Neural cell (in vitro differentiated cells): ENCODE measurements at regions not wholly inside any gene's neighbourhood (a gene's known extent, or its start where the extent isn't known, plus 50 kb on each side); places are given as distances from the start of the nearest gene placed in this dataset.

Experiments used
- H2AFZ ChIP-seq: fragments of 200-600, 300-800 bp; sonication (generic), shearing (Covaris generic); 2 replicates; pipeline ENCODE4 v1.6.0; 2014; ENCODE audit warnings: low read depth, mild to moderate bottlenecking, antibody characterized with exemption, low read length, moderate library complexity
- H3F3A ChIP-seq: fragments of 200-600 bp; shearing (Covaris generic); 2 replicates; pipeline ENCODE4 v1.6.1; 2016; ENCODE audit warnings: mild to moderate bottlenecking, moderate library complexity, mixed read lengths, antibody characterized with exemption, low read length; ENCODE audit not compliant: insufficient read depth, poor library complexity, severe bottlenecking
- H3K27ac ChIP-seq: fragments of 200-600, 300-800 bp; sonication (generic), shearing (Covaris generic); 2 replicates; pipeline ENCODE4 v1.5.1; 2014; ENCODE audit warnings: mild to moderate bottlenecking, low read length, moderate library complexity
- H3K27me3 ChIP-seq: fragments of 300-800, 200-600 bp; sonication (generic), shearing (Covaris generic); 2 replicates; pipeline ENCODE4 v1.6.0; 2014; ENCODE audit warnings: mild to moderate bottlenecking, low read depth, low read length, moderate library complexity; ENCODE audit not compliant: insufficient read depth
- H3K36me3 ChIP-seq: fragments of 300-800, 200-600 bp; sonication (generic), shearing (Covaris generic); 2 replicates; pipeline ENCODE4 v1.5.1; 2014; ENCODE audit warnings: mild to moderate bottlenecking, antibody characterized with exemption, low read length, moderate library complexity; ENCODE audit not compliant: insufficient read depth
- H3K4me2 ChIP-seq: fragments of 300-800, 200-600 bp; sonication (generic), shearing (Covaris generic); 2 replicates; pipeline ENCODE4 v1.6.0; 2014; ENCODE audit warnings: mild to moderate bottlenecking, low read length
- H3K4me3 ChIP-seq: fragments of 300-800, 200-600 bp; sonication (generic), shearing (Covaris generic); 2 replicates; pipeline ENCODE4 v1.5.1; 2014; ENCODE audit warnings: mild to moderate bottlenecking, low read length, moderate library complexity
- H3K79me2 ChIP-seq: fragments of 200-600 bp; shearing (Covaris generic); replicated peaks from 2 replicates; pipeline ENCODE4 v1.6.0; 2014; ENCODE audit warnings: mild to moderate bottlenecking, low read length, moderate library complexity; ENCODE audit not compliant: insufficient read depth
- H3K9ac ChIP-seq: fragments of 300-800, 200-600 bp; sonication (generic), shearing (Covaris generic); 2 replicates; pipeline ENCODE4 v1.6.1; 2016; ENCODE audit warnings: mild to moderate bottlenecking, low read length, mixed read lengths
- H3K9me2 ChIP-seq: fragments of 200-600 bp; shearing (Covaris generic); 2 replicates; pipeline ENCODE4 v1.6.1; 2016; ENCODE audit warnings: mild to moderate bottlenecking, low read length, mixed read lengths; ENCODE audit not compliant: insufficient read depth
- H3K9me3 ChIP-seq: fragments of 200-600, 300-800 bp; sonication (generic), shearing (Covaris generic); 2 replicates; pipeline ENCODE4 v1.6.1; 2016; ENCODE audit warnings: mild to moderate bottlenecking, mixed run types, low read length, moderate library complexity, mixed read lengths
- H4K20me1 ChIP-seq: fragments of 200-600 bp; shearing (Covaris generic); 2 replicates; pipeline ENCODE4 v1.6.1; 2016; ENCODE audit warnings: mild to moderate bottlenecking, mixed run types; ENCODE audit not compliant: insufficient read depth
- EP300 ChIP-seq: fragments of 450-650 bp; conservative IDR thresholded peaks from 2 replicates; pipeline ENCODE4 v1.6.1; 2014; ENCODE audit warnings: antibody characterized with exemption, mild to moderate bottlenecking, moderate library complexity; ENCODE audit not compliant: poor library complexity, severe bottlenecking
- MXI1 ChIP-seq: fragments of 450-650 bp; conservative IDR thresholded peaks from 2 replicates; pipeline ENCODE4 v1.6.1; 2014; ENCODE audit warnings: antibody characterized with exemption, mild to moderate bottlenecking; ENCODE audit not compliant: poor library complexity, severe bottlenecking
- RAD21 ChIP-seq: fragments of 450-650 bp; conservative IDR thresholded peaks from 2 replicates; pipeline ENCODE4 v1.6.1; 2014; ENCODE audit warnings: antibody characterized with exemption, mild to moderate bottlenecking, moderate library complexity
- SMC3 ChIP-seq: fragments of 450-650 bp; conservative IDR thresholded peaks from 2 replicates; pipeline ENCODE4 v1.6.1; 2014; ENCODE audit warnings: antibody characterized with exemption, mild to moderate bottlenecking, moderate library complexity; ENCODE audit not compliant: poor library complexity
- TAF1 ChIP-seq: IDR thresholded peaks from 2 replicates; pipeline ENCODE4 v1.6.1; 2012; ENCODE audit warnings: low read depth
- TF ChIP-seq, protein P1 (sequence below): IDR thresholded peaks from 2 replicates; pipeline ENCODE4 v1.6.1; 2012; ENCODE audit warnings: borderline replicate concordance
- TF ChIP-seq, protein P2 (sequence below): fragments of 450-650 bp; IDR thresholded peaks from 2 replicates; pipeline ENCODE4 v1.5.1; 2014; ENCODE audit warnings: antibody characterized with exemption, mild to moderate bottlenecking, moderate library complexity; ENCODE audit not compliant: poor library complexity, severe bottlenecking

DNA sequence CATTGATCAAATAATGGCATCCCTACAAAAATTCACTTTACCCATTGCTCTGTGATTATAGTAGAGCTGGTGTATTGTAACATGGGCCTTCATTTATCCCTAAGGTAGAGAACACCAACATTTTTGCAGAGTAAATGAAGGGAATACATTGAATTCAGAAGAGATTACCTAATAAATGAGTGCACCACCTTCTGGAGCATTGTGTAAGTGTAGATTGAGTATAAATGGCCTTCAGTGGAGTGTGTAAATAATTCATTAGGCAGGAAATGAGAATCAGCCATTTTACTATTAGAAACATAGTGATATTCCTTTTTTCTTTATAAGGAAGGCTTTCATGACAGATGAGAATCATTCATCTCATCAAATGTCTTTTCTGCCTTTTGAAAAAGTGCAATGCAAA lies 155.8 kb downstream of the FAM47B start:
- Histone ChIP-seq H3K9me3 (no peaks in the 10 kb centered on the region), H3K4me3 (no peak overlapping the region), H3K4me2 (no peak overlapping the region), H4K20me1 (no peaks in the 10 kb centered on the region), H3K27ac (peak overlapping the region; percentile 47), H3F3A (no peaks in the 10 kb centered on the region), H3K79me2 (no peaks in the 10 kb centered on the region), H3K36me3 (no peaks in the 10 kb centered on the region), H3K9me2 (no peaks in the 10 kb centered on the region), H3K27me3 (no peaks in the 10 kb centered on the region), H2AFZ (no peak overlapping the region), H3K9ac (no peak overlapping the region)
- TF ChIP-seq, protein P1, sequence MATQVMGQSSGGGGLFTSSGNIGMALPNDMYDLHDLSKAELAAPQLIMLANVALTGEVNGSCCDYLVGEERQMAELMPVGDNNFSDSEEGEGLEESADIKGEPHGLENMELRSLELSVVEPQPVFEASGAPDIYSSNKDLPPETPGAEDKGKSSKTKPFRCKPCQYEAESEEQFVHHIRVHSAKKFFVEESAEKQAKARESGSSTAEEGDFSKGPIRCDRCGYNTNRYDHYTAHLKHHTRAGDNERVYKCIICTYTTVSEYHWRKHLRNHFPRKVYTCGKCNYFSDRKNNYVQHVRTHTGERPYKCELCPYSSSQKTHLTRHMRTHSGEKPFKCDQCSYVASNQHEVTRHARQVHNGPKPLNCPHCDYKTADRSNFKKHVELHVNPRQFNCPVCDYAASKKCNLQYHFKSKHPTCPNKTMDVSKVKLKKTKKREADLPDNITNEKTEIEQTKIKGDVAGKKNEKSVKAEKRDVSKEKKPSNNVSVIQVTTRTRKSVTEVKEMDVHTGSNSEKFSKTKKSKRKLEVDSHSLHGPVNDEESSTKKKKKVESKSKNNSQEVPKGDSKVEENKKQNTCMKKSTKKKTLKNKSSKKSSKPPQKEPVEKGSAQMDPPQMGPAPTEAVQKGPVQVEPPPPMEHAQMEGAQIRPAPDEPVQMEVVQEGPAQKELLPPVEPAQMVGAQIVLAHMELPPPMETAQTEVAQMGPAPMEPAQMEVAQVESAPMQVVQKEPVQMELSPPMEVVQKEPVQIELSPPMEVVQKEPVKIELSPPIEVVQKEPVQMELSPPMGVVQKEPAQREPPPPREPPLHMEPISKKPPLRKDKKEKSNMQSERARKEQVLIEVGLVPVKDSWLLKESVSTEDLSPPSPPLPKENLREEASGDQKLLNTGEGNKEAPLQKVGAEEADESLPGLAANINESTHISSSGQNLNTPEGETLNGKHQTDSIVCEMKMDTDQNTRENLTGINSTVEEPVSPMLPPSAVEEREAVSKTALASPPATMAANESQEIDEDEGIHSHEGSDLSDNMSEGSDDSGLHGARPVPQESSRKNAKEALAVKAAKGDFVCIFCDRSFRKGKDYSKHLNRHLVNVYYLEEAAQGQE, result no peak
- TF ChIP-seq SMC3, result no peak
- no peak for TF ChIP-seq MXI1
- TF ChIP-seq, protein P2, sequence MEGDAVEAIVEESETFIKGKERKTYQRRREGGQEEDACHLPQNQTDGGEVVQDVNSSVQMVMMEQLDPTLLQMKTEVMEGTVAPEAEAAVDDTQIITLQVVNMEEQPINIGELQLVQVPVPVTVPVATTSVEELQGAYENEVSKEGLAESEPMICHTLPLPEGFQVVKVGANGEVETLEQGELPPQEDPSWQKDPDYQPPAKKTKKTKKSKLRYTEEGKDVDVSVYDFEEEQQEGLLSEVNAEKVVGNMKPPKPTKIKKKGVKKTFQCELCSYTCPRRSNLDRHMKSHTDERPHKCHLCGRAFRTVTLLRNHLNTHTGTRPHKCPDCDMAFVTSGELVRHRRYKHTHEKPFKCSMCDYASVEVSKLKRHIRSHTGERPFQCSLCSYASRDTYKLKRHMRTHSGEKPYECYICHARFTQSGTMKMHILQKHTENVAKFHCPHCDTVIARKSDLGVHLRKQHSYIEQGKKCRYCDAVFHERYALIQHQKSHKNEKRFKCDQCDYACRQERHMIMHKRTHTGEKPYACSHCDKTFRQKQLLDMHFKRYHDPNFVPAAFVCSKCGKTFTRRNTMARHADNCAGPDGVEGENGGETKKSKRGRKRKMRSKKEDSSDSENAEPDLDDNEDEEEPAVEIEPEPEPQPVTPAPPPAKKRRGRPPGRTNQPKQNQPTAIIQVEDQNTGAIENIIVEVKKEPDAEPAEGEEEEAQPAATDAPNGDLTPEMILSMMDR, result peak; percentile 46
- TF ChIP-seq EP300, result no peak
- no peak for TF ChIP-seq TAF1
- no peak for TF ChIP-seq RAD21

DNA sequence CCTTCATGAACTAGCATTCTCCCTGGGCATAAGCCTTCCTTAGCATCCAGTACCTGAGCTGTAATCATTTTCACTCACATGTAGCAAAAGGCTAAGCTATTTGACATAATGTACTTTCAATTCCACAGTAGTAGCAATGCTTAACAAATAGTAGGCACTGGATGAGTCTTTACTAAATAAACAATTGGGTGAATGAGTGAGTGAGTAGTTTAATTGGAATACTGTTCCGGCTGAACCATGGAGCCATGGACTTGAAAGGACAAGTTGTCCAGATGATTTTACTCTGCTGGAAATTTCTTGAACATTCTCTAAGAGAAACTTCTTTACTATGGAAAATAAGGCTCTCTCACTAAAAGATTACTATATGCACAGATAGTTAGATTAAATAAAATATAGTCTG lies 159.3 kb downstream of the FAM47B start:
- Histone ChIP-seq H3K9me2 (no peaks in the 10 kb centered on the region), H3F3A (no peaks in the 10 kb centered on the region), H3K36me3 (no peaks in the 10 kb centered on the region), H3K27me3 (no peaks in the 10 kb centered on the region), H2AFZ (no peak overlapping the region), H3K4me2 (no peak overlapping the region), H3K79me2 (no peaks in the 10 kb centered on the region), H3K27ac (no peak overlapping the region), H3K9ac (no peak overlapping the region), H3K4me3 (no peak overlapping the region), H3K9me3 (no peaks in the 10 kb centered on the region), H4K20me1 (no peaks in the 10 kb centered on the region)
- TF ChIP-seq, protein P1, result no peak
- no peak for TF ChIP-seq SMC3
